ENCODE measurements at regions not wholly inside any gene's neighbourhood (a gene's known extent, or its start where the extent isn't known, plus 50 kb on each side); places are given as distances from the start of the nearest gene placed in this dataset.

- TF ChIP-seq, protein P1, sequence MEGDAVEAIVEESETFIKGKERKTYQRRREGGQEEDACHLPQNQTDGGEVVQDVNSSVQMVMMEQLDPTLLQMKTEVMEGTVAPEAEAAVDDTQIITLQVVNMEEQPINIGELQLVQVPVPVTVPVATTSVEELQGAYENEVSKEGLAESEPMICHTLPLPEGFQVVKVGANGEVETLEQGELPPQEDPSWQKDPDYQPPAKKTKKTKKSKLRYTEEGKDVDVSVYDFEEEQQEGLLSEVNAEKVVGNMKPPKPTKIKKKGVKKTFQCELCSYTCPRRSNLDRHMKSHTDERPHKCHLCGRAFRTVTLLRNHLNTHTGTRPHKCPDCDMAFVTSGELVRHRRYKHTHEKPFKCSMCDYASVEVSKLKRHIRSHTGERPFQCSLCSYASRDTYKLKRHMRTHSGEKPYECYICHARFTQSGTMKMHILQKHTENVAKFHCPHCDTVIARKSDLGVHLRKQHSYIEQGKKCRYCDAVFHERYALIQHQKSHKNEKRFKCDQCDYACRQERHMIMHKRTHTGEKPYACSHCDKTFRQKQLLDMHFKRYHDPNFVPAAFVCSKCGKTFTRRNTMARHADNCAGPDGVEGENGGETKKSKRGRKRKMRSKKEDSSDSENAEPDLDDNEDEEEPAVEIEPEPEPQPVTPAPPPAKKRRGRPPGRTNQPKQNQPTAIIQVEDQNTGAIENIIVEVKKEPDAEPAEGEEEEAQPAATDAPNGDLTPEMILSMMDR (IDR thresholded peaks at IDR 0.05; ENCODE audit: extremely low read depth in 1 of 2, insufficient read depth in 1 of 2, low read depth in 1 of 2, low read length in 2 of 2): no peak
- no peak for TF ChIP-seq POLR2A (IDR thresholded peaks at IDR 0.05; ENCODE audit: low read depth, low read length)
- TF ChIP-seq MYC (IDR thresholded peaks at IDR 0.05; ENCODE audit: low read depth, low read length): no peak
- no peak for TF ChIP-seq POLR2AphosphoS5 (IDR thresholded peaks at IDR 0.05; ENCODE audit: insufficient read depth, low read depth, low read length)
- no peak for TF ChIP-seq EZH2 (IDR thresholded peaks at IDR 0.05; ENCODE audit: borderline replicate concordance, low read depth, low read length, severe bottlenecking)
- TF ChIP-seq MAX (IDR thresholded peaks at IDR 0.05; ENCODE audit: insufficient read depth, insufficient read length): no peak
Observed at GRCh38 chr14:80433811-80434210, 222.5 kb upstream of the DIO2 start.

Data from endothelial cell of umbilical vein (primary cell).